ENCODE measurements at regions not wholly inside any gene's neighbourhood (a gene's known extent, or its start where the extent isn't known, plus 50 kb on each side); places are given as distances from the start of the nearest gene placed in this dataset.

DNA sequence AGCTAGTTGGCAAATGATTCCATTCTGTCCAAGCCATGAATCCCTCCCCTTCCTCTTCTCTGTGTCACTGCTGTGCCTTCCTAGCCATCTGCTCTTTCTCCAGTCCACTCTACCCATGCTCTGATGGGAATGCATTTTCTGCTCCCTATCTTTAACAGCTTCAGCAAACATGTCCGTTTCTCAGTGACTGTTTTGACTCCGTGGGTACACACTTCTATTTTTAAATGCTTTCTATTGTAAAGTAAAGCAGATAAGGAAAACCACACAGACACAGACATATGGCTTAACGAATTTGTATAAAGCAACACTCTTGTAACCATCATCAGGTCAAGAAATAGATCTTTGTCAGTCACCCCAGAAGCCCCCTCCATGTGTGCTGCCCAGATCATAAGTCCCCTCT, 72.4 kb upstream of the KLHL13 start:
- intact Hi-C loops (cut with DNase I; ENCODE audit: low total_unique reads), result no loop called here
- TF ChIP-seq, protein P1, sequence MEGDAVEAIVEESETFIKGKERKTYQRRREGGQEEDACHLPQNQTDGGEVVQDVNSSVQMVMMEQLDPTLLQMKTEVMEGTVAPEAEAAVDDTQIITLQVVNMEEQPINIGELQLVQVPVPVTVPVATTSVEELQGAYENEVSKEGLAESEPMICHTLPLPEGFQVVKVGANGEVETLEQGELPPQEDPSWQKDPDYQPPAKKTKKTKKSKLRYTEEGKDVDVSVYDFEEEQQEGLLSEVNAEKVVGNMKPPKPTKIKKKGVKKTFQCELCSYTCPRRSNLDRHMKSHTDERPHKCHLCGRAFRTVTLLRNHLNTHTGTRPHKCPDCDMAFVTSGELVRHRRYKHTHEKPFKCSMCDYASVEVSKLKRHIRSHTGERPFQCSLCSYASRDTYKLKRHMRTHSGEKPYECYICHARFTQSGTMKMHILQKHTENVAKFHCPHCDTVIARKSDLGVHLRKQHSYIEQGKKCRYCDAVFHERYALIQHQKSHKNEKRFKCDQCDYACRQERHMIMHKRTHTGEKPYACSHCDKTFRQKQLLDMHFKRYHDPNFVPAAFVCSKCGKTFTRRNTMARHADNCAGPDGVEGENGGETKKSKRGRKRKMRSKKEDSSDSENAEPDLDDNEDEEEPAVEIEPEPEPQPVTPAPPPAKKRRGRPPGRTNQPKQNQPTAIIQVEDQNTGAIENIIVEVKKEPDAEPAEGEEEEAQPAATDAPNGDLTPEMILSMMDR (IDR thresholded peaks at IDR 0.05), result no peak
- Histone ChIP-seq H3K36me3 (no peaks in the 10 kb centered on the region), H3K9me3 (no peaks in the 10 kb centered on the region), H3K4me1 (no peaks in the 10 kb centered on the region), H3K27me3 (no peaks in the 10 kb centered on the region), H3K27ac (no peak overlapping the region), H3K4me3 (no peak overlapping the region)
- DNase-seq, result no peak

DNA sequence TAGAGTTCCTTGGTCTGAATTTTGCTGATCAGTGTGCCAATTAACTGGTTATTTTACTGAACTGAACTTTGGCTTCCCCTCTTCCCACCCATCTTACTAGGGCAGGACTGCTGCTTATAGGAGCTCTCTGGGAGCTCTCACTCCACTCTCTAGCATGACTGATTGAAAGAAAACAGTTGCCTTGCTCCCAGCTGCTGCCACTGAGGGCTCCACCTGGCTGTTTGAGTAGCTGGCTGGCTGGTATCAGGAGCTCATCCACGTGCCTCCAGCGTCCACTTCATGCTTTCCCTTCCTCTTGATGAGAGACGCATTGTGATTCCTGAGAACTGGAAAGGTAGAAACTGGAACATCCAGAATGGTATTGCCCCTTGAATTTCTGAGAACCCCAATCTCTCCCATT, 73.0 kb upstream of the KLHL13 start:
- no peaks in the 10 kb centered on the region for H3K4me1 ChIP-seq
- DNase-seq, result no peak
- TF ChIP-seq, protein P1 (IDR thresholded peaks at IDR 0.05), result no peak
- no peak overlapping the region for H3K4me3 ChIP-seq
- H3K27ac ChIP-seq, result no peak overlapping the region
- intact Hi-C loops (cut with DNase I; ENCODE audit: low total_unique reads), result no loop called here
- H3K36me3 ChIP-seq, result no peaks in the 10 kb centered on the region
- no peaks in the 10 kb centered on the region for H3K9me3 ChIP-seq
- no peaks in the 10 kb centered on the region for H3K27me3 ChIP-seq

DNA sequence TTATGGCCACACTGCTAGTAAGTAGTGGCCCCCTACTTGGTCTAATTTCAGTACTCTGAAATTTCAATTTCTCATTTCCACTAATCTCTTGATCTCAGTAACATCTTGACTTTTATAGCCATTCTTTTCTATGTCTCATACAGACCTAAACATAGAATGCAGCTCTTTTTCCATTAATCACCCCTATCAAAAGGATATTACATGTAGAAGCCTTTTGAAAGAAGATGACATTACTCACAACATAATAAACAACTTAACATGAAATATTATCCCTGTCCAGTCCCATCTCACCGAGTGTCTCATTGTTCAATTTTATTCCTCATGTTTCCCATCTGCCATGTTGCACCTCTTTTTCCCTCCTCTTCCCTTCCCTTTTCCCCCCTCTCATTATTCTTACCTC, 81.1 kb upstream of the KLHL13 start:
- TF ChIP-seq, protein P1 (IDR thresholded peaks at IDR 0.05), result no peak

DNA sequence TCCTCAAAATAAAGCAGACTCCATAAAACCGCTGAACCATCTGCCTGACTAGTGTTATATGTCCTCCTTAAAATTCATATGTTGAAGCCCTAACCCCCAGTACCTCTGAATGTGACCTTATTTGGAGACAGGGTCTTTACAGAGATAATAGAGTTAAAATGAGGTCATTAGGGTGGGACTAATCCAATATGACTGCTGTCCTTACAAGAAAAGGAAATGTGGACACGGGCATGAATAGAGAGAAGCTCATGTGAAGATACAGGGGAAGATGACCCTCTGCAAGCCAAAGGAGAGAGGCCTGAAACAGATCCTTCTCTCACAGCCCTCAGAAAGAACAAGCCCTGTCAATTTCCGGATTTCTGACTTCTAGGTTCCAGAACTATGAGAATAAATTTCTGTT, 82.0 kb upstream of the KLHL13 start:
- H3K36me3 ChIP-seq, result no peaks in the 10 kb centered on the region
- H3K27me3 ChIP-seq, result no peaks in the 10 kb centered on the region
- H3K27ac ChIP-seq, result no peak overlapping the region
- TF ChIP-seq, protein P1 (IDR thresholded peaks at IDR 0.05), result no peak
- no peaks in the 10 kb centered on the region for H3K9me3 ChIP-seq
- no peak overlapping the region for H3K4me3 ChIP-seq
- intact Hi-C loops (cut with DNase I; ENCODE audit: low total_unique reads), result no loop called here
- DNase-seq, result no peak
- H3K4me1 ChIP-seq, result no peaks in the 10 kb centered on the region

More for the DNA sequence above, 81.1 kb upstream of the KLHL13 start:
- H3K4me1 ChIP-seq, result no peaks in the 10 kb centered on the region
- no peak overlapping the region for H3K27ac ChIP-seq
- H3K4me3 ChIP-seq, result no peak overlapping the region
- intact Hi-C loops (cut with DNase I; ENCODE audit: low total_unique reads), result no loop called here
- no peaks in the 10 kb centered on the region for H3K36me3 ChIP-seq
- H3K27me3 ChIP-seq, result no peaks in the 10 kb centered on the region
- no peak for DNase-seq
- H3K9me3 ChIP-seq, result no peaks in the 10 kb centered on the region

DNA sequence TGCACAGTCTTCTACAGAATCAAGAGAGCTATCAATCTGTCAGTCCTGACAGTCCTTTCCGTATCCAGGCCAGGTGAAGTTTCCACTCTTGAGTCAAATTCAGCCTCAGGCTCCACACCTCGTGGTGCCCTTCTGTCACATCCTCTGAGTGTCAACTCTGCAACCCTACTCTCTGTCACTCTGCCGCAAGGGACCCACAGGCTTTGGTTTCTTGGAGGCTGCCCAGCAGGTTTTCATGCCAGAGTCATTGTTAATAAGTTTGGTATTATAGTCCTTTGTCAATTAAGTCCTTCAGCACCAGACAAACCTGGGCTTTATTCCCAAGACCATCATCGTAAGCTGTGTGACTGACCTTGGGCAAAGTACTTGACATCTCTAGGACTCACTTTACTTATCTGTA, 83.4 kb upstream of the KLHL13 start:
- Histone ChIP-seq H3K27me3 (no peaks in the 10 kb centered on the region), H3K27ac (no peak overlapping the region), H3K4me3 (no peak overlapping the region), H3K4me1 (no peaks in the 10 kb centered on the region), H3K36me3 (no peaks in the 10 kb centered on the region), H3K9me3 (no peaks in the 10 kb centered on the region)
- TF ChIP-seq, protein P1 (IDR thresholded peaks at IDR 0.05), result no peak
- intact Hi-C loops (cut with DNase I; ENCODE audit: low total_unique reads), result no loop called here
- DNase-seq, result no peak
